ENCODE measurements at regions not wholly inside any gene's neighbourhood (a gene's known extent, or its start where the extent isn't known, plus 50 kb on each side); places are given as distances from the start of the nearest gene placed in this dataset.

- DNase-seq = no peak
- Histone ChIP-seq H4K91ac (ENCODE audit: insufficient read length, low read depth, low read length) (no peak overlapping the region), H3K18ac (ENCODE audit: insufficient read length, low read depth, low read length) (no peak overlapping the region), H3K4me1 (ENCODE audit: insufficient read depth, low read length) (no peaks in the 10 kb centered on the region), H2AFZ (ENCODE audit: low read length) (no peak overlapping the region), H3K23me2 (ENCODE audit: insufficient read length, low read depth, low read length, poor library complexity, severe bottlenecking) (no peaks in the 10 kb centered on the region), H3K27me3 (ENCODE audit: insufficient read depth, low read length) (no peaks in the 10 kb centered on the region; the same call in 1 of the 2 replicates), H4K5ac (ENCODE audit: insufficient read length, low read depth, low read length) (no peak overlapping the region), H2BK5ac (ENCODE audit: insufficient read length, low read length) (no peak overlapping the region), H3K14ac (ENCODE audit: insufficient read depth, low read length) (no peak overlapping the region), H3K9me3 (ENCODE audit: control insufficient read depth, low read depth, low read length) (no peaks in the 10 kb centered on the region), H3K56ac (ENCODE audit: insufficient read length, low read depth, low read length) (no peak overlapping the region), H3T11ph (ENCODE audit: low read length) (no peak overlapping the region), H3K4ac (ENCODE audit: low read depth, low read length) (no peak overlapping the region), H3K79me1 (ENCODE audit: insufficient read depth, low read depth, low read length, poor library complexity, severe bottlenecking) (no peaks in the 10 kb centered on the region), H3K79me2 (ENCODE audit: insufficient read depth, low read length) (no peaks in the 10 kb centered on the region), H3K4me2 (ENCODE audit: insufficient read depth, insufficient read length, low read length) (no peak overlapping the region), H2AK5ac (ENCODE audit: insufficient read length, low read length) (no peak overlapping the region), H2BK20ac (ENCODE audit: low read depth, low read length, poor library complexity, severe bottlenecking) (no peak overlapping the region), H2BK15ac (ENCODE audit: low read depth, low read length) (no peak overlapping the region), H4K20me1 (ENCODE audit: control insufficient read depth, insufficient read depth, insufficient read length) (no peaks in the 10 kb centered on the region), H3K27ac (ENCODE audit: insufficient read length, low read depth, low read length) (no peak overlapping the region), H4K8ac (replicated peaks; ENCODE audit: insufficient read length, low read depth, low read length) (no peak overlapping the region), H2BK12ac (ENCODE audit: insufficient read length, low read depth, low read length) (no peak overlapping the region), H2BK120ac (ENCODE audit: low read depth, low read length, poor library complexity, severe bottlenecking) (no peak overlapping the region), H3K9ac (ENCODE audit: extremely low read depth, insufficient read length, low read length) (no peak overlapping the region), H3K23ac (ENCODE audit: insufficient read length, low read depth, low read length) (no peak overlapping the region)
- Mint-ChIP-seq H3K36me3 (ENCODE audit: insufficient read depth in 1 of 3, low read depth in 3 of 3) (no peaks in the 10 kb centered on the region), H3K27ac (no peak overlapping the region), H3K9me3 (no peaks in the 10 kb centered on the region), H3K27me3 (ENCODE audit: low read depth) (peaks cover 73% of the 10 kb centered on the region), H3K4me3 (no peak overlapping the region), H3K4me1 (no peaks in the 10 kb centered on the region)
- no CpG with 5 or more reads among the region's 1 CpG for WGBS (ENCODE audit: extremely low coverage, insufficient read length, low lambda C conversion rate)
- no peak for TF ChIP-seq CTCF (conservative IDR thresholded peaks at IDR 0.05)
Measured at GRCh38 chr2:13667415-13667757, 950.6 kb downstream of the TRIB2 start.
